ENCODE measurements at regions not wholly inside any gene's neighbourhood (a gene's known extent, or its start where the extent isn't known, plus 50 kb on each side); places are given as distances from the start of the nearest gene placed in this dataset.
A peak's percentile ranks its signal among the peaks of the same experiment; 100 is the strongest.

- H3K27ac Mint-ChIP-seq: peak overlapping the region; percentile 7
- CTCF ChIA-PET: interaction anchor here (1.1 kb wide), 1 partner anchor 25 kb away, joined by 3 read pairs; no protein-coding TSS in a partner anchor
- ATAC-seq (no peak), DNase-seq (no peak)
- H3K27me3 Mint-ChIP-seq: peaks cover 2% of the 10 kb centered on the region
- peaks cover 13% of the 10 kb centered on the region for H3K4me1 Mint-ChIP-seq
- no peaks in the 10 kb centered on the region for H3K9me3 Mint-ChIP-seq (ENCODE audit: low read depth)
- no peaks in the 10 kb centered on the region for H3K36me3 Mint-ChIP-seq
- H3K4me3 Mint-ChIP-seq: no peak overlapping the region
Measured at GRCh38 chr3:176942305-176942704, 255.0 kb downstream of the TBL1XR1 start.

DNA sequence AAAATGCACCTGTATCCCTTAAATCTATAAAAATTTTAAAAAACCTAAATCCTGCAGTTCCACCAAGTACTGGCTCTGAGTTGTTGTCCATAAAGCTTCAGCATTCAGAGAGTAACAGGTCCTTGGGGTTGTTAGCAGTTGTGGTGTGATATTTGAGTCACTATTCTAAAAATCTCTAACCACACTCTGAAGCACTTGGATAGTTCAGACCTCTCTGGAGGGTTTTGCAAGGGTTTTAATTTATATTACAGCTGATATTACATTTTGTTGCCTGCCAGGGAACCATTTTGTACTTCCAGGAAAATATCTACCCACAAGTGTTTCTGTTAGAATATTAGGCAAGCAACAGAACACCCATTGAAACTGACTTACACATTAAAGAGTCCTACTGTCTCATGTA is 255.6 kb downstream of the TBL1XR1 start:
- peaks cover 13% of the 10 kb centered on the region for H3K4me1 Mint-ChIP-seq
- DNase-seq: no peak
- H3K36me3 Mint-ChIP-seq: no peaks in the 10 kb centered on the region
- peaks cover 2% of the 10 kb centered on the region for H3K27me3 Mint-ChIP-seq
- H3K9me3 Mint-ChIP-seq (ENCODE audit: low read depth): no peaks in the 10 kb centered on the region
- ATAC-seq: peak; percentile 71
- CTCF ChIA-PET: interaction anchor here (1.1 to 1.6 kb wide), 2 partner anchors 25 to 69 kb away, joined by 3 to 10 read pairs; no protein-coding TSS in a partner anchor
- peak overlapping the region; percentile 7 for H3K27ac Mint-ChIP-seq
- no peak overlapping the region for H3K4me3 Mint-ChIP-seq

DNA sequence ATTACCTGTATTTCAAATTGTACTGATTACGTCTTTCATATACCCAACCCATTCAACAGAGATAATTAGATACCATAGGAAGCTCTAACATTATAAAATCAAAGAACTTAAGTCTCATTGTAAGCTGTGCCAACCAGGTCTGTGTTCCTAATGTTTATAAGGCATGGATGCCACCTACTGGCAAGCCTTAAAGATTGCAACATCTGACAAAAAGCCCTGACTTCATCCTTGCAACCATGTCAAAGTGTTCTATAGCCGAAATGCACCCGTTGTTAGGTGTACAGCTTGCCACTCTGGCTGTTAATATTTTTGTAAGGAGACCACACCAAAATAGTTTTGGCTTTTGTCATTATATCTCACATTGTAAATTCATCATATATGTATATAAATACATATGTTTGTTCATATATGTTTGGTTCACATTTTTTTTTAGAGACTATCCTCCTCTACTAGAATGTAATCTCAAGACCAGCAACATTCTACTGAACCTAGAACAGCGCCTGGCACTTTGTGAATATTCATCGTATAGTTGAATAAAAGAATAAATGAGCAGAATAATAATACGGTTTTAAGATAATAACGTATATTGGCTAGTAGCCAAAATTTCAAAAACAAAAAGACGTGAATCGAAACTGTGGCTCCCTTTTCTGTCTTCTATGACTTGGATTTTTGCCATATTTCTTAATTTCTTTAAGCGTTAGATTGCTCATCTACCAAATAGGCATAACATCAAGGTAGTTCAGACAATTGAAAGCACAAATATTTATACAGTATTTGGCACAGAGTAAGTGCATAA is 258.1 kb downstream of the TBL1XR1 start:
- H3K4me3 Mint-ChIP-seq: no peak overlapping the region
- H3K36me3 Mint-ChIP-seq: no peaks in the 10 kb centered on the region
- peaks cover 2% of the 10 kb centered on the region for H3K27me3 Mint-ChIP-seq
- CTCF ChIA-PET: interaction anchor here (1.0 to 3.6 kb wide), 3 partner anchors 9 to 1446 kb away, joined by 3 to 46 read pairs (median 3); no protein-coding TSS in a partner anchor
- H3K4me1 Mint-ChIP-seq: peaks cover 13% of the 10 kb centered on the region
- H3K9me3 Mint-ChIP-seq (ENCODE audit: low read depth): no peaks in the 10 kb centered on the region
- H3K27ac Mint-ChIP-seq: no peak overlapping the region
- ATAC-seq (peak; percentile 75), DNase-seq (peak; percentile 53)

DNA sequence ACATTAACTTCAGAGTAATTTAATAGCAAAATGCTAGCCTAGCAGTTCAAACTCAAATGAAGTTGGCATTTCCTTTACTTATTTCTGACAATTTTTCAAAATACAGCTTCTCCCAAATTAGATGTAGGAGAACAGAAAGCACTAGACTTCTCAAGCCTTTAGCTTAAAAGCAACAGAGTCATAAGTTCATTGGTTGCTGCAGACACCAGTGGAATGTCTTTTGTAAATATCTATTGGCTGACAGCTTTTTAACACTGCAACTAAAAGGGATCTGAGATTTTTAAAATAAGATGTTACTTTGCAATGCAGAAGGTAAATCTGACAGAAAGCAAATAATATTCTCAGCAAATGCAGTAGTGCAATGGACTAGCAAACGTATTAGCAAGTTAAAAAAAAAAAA is 259.3 kb downstream of the TBL1XR1 start:
- no peaks in the 10 kb centered on the region for H3K9me3 Mint-ChIP-seq (ENCODE audit: low read depth)
- peaks cover 13% of the 10 kb centered on the region for H3K4me1 Mint-ChIP-seq
- H3K4me3 Mint-ChIP-seq: no peak overlapping the region
- no peaks in the 10 kb centered on the region for H3K36me3 Mint-ChIP-seq
- DNase-seq: no peak
- H3K27me3 Mint-ChIP-seq: peaks cover 7% of the 10 kb centered on the region
- H3K27ac Mint-ChIP-seq: no peak overlapping the region
- ATAC-seq: no peak
- CTCF ChIA-PET: interaction anchor here (1.0 to 3.6 kb wide), 2 partner anchors 65 to 1447 kb away, joined by 3 to 46 read pairs; no protein-coding TSS in a partner anchor

GRCh38 chr3:176937541-176937940 is 259.7 kb downstream of the TBL1XR1 start:
- peaks cover 7% of the 10 kb centered on the region for H3K27me3 Mint-ChIP-seq
- H3K4me1 Mint-ChIP-seq: peaks cover 13% of the 10 kb centered on the region
- DNase-seq (no peak), ATAC-seq (no peak)
- H3K4me3 Mint-ChIP-seq: no peak overlapping the region
- no peak overlapping the region for H3K27ac Mint-ChIP-seq
- CTCF ChIA-PET: interaction anchor here (3.6 kb wide), 1 partner anchor 65 kb away, joined by 46 read pairs; no protein-coding TSS in a partner anchor
- H3K36me3 Mint-ChIP-seq: no peaks in the 10 kb centered on the region
- no peaks in the 10 kb centered on the region for H3K9me3 Mint-ChIP-seq (ENCODE audit: low read depth)

DNA sequence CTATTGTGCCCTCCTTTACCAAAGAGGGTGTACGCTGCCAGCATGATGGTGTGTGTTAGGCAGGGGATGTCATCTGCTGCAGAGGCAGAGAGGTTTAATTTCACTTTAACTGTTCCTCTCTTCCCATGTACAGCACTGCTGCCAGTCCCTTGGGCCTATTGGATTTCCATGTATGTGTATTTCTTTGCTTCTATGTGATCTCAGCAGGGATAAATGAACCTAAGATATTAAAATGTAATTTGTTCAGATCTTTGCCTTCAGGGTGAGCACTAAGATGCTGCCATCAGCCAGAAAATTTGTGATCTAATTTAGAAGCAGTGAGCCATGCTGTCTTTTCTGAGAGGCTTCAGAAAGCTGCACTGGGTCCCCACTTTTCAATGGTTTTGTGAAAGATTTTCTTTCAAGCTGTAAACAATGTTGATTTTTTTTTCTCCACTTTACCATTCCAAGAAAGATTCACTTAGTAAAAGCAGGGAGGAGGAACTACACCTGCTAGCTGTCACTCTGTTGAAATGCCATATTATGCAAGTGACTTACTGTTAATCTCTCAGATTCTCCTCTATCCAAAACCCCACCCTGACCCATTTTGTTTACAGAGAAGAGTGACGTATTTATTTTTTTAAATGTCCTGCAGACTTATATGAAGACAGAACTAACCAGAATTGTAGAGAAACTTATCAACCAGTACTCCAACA is 261.9 kb downstream of the TBL1XR1 start:
- DNase-seq (no peak), ATAC-seq (no peak)
- Mint-ChIP-seq H3K27me3 (peaks cover 13% of the 10 kb centered on the region), H3K4me3 (no peak overlapping the region), H3K27ac (no peak overlapping the region), H3K9me3 (ENCODE audit: low read depth) (no peaks in the 10 kb centered on the region), H3K36me3 (no peaks in the 10 kb centered on the region), H3K4me1 (no peaks in the 10 kb centered on the region)
- CTCF ChIA-PET: no interaction called here

GRCh38 chr3:176934698-176935097 is 262.6 kb downstream of the TBL1XR1 start:
- Mint-ChIP-seq H3K4me3 (no peak overlapping the region), H3K36me3 (no peaks in the 10 kb centered on the region), H3K4me1 (no peaks in the 10 kb centered on the region), H3K27me3 (peaks cover 14% of the 10 kb centered on the region), H3K9me3 (ENCODE audit: low read depth) (no peaks in the 10 kb centered on the region), H3K27ac (no peak overlapping the region)
- ATAC-seq: no peak
- CTCF ChIA-PET: interaction anchor here (0.7 kb wide), 1 partner anchor 116 kb away, joined by 3 read pairs; no protein-coding TSS in a partner anchor
- no peak for DNase-seq

DNA sequence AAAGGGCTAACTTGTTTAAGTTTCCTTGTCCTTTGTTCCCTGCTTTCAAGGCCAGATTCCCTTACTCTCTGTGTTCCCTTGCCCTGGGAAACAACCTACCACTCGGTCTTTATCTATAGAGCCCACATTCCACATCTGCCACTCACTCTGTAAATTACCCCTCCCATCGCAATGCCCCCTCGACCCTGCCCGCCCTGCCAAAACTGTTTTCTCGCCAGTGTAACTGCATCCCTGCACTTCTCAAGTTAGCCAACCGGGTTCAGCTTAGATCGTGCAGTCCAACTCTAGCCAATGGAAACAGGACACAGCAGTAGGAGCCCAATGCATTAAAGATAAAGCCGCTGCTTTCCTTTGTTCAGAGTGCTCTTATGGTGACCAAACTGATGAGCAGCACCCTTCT is 263.6 kb downstream of the TBL1XR1 start:
- no peaks in the 10 kb centered on the region for H3K4me1 Mint-ChIP-seq
- ATAC-seq (no peak), DNase-seq (no peak)
- H3K4me3 Mint-ChIP-seq: no peak overlapping the region
- H3K9me3 Mint-ChIP-seq (ENCODE audit: low read depth): no peaks in the 10 kb centered on the region
- H3K36me3 Mint-ChIP-seq: no peaks in the 10 kb centered on the region
- CTCF ChIA-PET: no interaction called here
- no peak overlapping the region for H3K27ac Mint-ChIP-seq
- H3K27me3 Mint-ChIP-seq: peaks cover 20% of the 10 kb centered on the region

GRCh38 chr3:176932433-176932832 is 264.8 kb downstream of the TBL1XR1 start:
- CTCF ChIA-PET: no interaction called here
- no peak for ATAC-seq
- H3K27ac Mint-ChIP-seq: no peak overlapping the region

DNA sequence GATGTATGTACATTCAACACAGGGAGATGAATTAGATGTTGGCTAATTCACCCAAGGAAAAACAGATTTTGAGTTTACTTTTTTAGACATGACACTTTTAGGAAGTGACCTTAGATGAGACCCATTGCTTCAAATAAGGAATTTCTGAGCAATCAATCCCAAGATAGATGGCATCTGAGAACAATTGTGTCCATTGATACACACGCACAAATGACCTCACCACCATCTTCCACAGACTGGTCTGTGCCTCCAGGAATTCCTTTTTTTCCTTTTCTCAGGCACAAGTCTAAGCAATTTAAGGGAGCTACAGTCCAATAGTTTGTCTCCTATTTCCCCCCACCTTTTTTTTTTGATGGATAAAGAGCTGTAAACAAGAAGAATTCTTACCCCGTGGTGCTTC is 265.3 kb downstream of the TBL1XR1 start:
- CTCF ChIA-PET: no interaction called here
- H3K4me3 Mint-ChIP-seq: no peak overlapping the region
- no peak for ATAC-seq
- H3K27ac Mint-ChIP-seq: no peak overlapping the region
- DNase-seq: no peak
- H3K27me3 Mint-ChIP-seq: peaks cover 29% of the 10 kb centered on the region
- H3K9me3 Mint-ChIP-seq (ENCODE audit: low read depth): no peaks in the 10 kb centered on the region
- no peaks in the 10 kb centered on the region for H3K36me3 Mint-ChIP-seq
- peaks cover 3% of the 10 kb centered on the region for H3K4me1 Mint-ChIP-seq

More at GRCh38 chr3:176932433-176932832, 264.8 kb downstream of the TBL1XR1 start:
- Mint-ChIP-seq H3K27me3 (peaks cover 25% of the 10 kb centered on the region), H3K9me3 (ENCODE audit: low read depth) (no peaks in the 10 kb centered on the region), H3K36me3 (no peaks in the 10 kb centered on the region), H3K4me3 (no peak overlapping the region), H3K4me1 (no peaks in the 10 kb centered on the region)
- DNase-seq: no peak

DNA sequence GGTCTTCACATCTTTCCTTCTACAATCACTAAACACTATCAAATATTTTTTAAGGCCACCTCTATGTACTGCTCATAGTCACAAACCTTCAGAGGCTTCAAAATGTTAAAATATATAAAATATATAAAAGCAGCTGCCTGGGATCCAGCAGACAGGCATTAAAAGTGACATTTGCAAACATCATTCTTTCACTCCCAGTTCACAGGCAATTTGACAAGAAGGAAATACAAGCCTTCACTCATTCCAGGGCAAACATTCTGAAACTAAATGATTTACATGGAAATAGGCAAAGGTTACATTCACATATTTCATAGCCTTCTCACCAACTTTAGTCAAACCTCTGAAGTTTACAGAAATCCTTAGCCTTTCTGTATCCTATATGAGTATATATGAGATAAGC is 266.3 kb downstream of the TBL1XR1 start:
- Mint-ChIP-seq H3K27ac (no peak overlapping the region), H3K36me3 (no peaks in the 10 kb centered on the region), H3K9me3 (ENCODE audit: low read depth) (no peaks in the 10 kb centered on the region), H3K27me3 (peaks cover 32% of the 10 kb centered on the region), H3K4me3 (no peak overlapping the region), H3K4me1 (peaks cover 10% of the 10 kb centered on the region)
- DNase-seq (no peak), ATAC-seq (no peak)
- CTCF ChIA-PET: no interaction called here

GRCh38 chr3:176928582-176928931 is 268.7 kb downstream of the TBL1XR1 start:
- Mint-ChIP-seq H3K4me1 (peaks cover 10% of the 10 kb centered on the region), H3K9me3 (ENCODE audit: low read depth) (no peaks in the 10 kb centered on the region), H3K27me3 (peaks cover 31% of the 10 kb centered on the region), H3K27ac (no peak overlapping the region), H3K36me3 (no peaks in the 10 kb centered on the region), H3K4me3 (no peak overlapping the region)
- CTCF ChIA-PET: no interaction called here
- DNase-seq: no peak
- ATAC-seq: no peak

DNA sequence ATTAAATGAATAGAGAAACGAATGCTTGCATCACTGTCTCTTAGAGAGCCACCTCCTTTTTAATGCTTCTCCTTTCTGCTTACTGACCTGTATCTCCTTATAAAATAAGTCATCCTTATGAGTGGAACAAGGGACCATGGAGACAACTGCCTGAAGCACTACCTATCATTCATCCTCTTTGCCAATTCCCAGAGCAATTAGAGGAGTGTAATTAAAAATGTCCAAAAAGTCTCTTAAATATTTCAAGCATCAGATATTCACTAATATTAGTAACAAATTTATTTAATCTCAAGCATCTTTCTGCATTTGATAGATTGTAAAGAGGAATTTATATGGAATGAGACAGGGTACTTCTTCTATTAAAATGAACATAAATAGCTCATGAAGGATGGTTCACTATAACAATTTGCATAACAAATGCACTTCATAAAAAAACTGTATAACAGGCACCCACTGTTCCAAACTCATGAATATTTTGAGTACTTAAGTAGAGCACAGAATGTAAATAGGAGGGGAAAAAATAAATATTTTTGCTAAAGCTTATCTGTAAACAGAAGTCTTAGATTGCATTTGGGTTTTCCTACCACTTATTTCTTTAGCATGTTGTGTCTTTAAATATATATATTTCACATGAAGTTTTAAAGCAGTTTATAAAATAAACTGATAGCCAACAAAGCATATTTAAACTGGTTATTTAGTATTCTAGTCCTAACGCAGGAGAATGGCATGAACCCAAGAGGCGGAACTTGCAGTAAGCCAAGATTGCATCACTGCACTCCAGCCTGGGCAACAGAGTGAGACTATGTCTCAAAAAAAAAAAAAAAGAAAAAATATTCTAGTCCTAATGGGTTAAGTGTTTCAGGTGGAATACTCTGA is 269.3 kb downstream of the TBL1XR1 start:
- peaks cover 10% of the 10 kb centered on the region for H3K4me1 Mint-ChIP-seq
- CTCF ChIA-PET: no interaction called here
- H3K27ac Mint-ChIP-seq: no peak overlapping the region
- ATAC-seq (no peak), DNase-seq (no peak)
- H3K36me3 Mint-ChIP-seq: no peaks in the 10 kb centered on the region
- H3K27me3 Mint-ChIP-seq: peaks cover 27% of the 10 kb centered on the region
- H3K9me3 Mint-ChIP-seq (ENCODE audit: low read depth): no peaks in the 10 kb centered on the region
- no peak overlapping the region for H3K4me3 Mint-ChIP-seq
